ENCODE measurements at regions not wholly inside any gene's neighbourhood (a gene's known extent, or its start where the extent isn't known, plus 50 kb on each side); places are given as distances from the start of the nearest gene placed in this dataset.

DNA sequence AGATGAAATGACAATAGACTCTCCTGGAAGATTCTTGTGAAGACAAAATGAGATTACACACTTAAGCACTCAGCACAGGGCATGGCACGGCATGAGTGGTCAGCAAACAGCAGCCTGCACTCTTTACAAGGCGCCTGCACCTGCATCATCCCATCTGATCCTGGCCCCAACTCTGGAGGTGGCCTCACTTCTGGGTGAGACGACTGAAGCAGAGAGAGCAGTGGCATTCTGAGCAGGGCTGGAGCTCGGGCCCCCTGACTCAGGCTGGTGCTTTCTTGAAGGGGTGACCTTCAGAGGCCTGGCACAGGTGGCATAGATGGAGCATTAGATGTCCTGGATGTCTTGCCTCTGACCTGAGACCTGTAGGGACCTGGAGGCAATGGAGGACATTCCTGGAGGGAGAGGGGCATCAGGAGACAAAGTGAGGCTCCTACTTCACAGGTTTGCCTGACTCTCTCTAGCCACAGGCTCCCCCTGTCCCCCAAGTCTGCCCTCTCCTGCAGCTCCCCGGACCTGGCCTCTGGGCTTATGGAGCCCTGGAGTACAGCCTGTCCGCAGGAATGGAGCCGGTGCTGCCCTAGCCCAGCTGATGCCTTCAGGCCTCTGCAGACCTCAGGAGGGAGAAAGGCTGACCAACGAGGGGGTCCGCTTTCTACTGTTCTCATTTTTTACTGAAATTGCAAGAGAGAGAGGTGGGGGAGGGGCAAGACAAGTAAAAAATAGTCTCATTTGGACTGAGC, 65.5 kb upstream of the THY1 start:
- DNase-seq: no peak

DNA sequence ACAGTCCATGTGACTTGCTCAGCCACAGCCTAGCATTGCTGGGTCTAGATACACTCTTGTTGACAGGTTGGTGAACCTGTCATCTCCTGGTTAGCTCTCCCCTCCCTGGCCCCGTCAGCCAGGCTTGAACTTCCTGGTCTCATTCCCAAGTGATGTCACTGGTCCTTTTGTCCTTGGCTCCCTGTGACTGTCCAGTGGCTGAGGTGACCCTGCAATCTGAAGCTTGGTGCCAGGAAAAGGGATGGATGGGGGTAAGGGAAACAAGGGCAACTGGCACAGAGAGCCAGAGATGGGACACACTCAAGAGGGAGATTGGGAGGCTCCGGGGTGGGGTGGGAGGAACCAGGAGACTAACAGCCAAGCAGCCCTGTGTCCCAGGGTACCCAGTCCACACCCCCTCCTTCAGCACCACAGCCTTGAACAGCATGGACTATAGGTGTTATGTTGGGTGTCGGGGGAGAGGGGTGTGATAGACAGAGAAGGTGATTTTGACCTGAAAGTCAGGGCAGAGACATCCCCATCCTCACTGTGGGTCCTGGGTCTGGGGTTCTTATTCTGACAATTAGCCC, 63.8 kb upstream of the THY1 start:
- DNase-seq: no peak

- DNase-seq: no peak
Measured at GRCh38 chr11:119486016-119486415, 63.0 kb upstream of the THY1 start.

- no peak for DNase-seq
Measured at GRCh38 chr11:119484741-119485605, 62.0 kb upstream of the THY1 start.

GRCh38 chr11:119483881-119484371, 61.0 kb upstream of the THY1 start:
- no peak for DNase-seq

GRCh38 chr11:119483341-119483880, 60.4 kb upstream of the THY1 start:
- no peak for DNase-seq

DNA sequence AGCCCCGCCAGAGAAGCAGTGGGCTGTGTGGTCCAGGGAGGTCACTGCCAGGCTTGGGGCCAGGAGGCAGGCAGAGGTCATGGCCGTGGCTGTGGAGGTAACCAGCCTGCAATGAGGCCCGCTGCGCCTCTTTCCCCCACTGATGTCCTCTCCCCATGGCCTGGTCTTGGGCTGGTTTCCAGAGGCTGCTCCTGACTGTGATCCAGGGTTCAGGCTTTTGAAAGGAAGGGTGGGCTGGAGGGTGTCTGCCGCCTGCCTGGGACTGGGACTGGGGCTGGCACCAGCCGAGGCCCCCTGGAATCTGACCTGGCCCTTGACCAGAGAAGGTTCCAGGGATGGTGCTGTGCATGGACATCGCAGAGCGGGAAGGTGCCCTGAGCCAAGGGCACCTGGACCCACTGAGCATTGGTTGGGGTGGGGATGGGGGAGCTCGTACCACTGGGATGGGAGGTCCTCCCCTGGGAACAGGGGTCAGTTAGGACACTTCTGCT, 59.6 kb upstream of the THY1 start:
- DNase-seq: no peak

DNA sequence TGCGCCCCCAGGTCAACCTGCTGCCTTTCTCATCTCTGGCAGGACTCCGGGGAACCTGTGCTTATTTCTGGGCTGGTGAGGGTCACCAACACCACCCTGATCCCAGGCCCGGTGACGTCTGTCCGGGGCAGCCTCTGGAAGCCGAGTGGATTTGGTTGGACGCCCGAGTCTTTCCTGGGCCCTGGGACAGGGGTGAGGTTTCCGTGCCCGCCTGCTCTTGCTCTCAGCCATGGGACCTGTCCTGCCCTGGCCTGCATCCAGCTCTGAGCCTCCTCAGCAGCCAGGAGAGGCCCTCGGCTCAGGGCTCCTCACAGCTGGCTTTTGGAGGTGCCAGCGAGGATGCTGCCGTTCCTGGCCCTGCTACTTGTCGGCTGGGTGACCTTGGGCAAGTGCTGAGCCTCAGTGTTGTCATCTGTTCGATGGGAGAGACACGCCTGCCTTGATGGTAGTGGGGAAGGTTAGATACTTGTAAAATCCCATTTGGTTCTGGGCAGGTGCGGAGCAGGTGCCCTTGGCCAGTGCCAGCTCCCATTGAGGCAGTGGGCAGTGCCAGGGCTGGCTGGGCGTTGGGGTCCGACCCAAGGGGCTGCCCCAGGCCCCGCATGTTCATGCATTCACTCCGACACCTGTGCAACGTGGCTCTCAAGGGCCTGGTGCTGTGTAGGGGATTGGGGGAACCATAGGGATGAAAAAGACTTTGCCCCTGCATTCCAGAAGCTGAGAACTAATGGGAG, 58.9 kb upstream of the THY1 start:
- no peak for DNase-seq

- DNase-seq: peak; percentile 36
Measured at GRCh38 chr11:119481021-119481666, 58.2 kb upstream of the THY1 start.

GRCh38 chr11:119480380-119481020, 57.5 kb upstream of the THY1 start:
- DNase-seq: no peak

GRCh38 chr11:119479685-119480275, 56.8 kb upstream of the THY1 start:
- no peak for DNase-seq

GRCh38 chr11:119478711-119479285, 55.8 kb upstream of the THY1 start:
- no peak for DNase-seq

DNA sequence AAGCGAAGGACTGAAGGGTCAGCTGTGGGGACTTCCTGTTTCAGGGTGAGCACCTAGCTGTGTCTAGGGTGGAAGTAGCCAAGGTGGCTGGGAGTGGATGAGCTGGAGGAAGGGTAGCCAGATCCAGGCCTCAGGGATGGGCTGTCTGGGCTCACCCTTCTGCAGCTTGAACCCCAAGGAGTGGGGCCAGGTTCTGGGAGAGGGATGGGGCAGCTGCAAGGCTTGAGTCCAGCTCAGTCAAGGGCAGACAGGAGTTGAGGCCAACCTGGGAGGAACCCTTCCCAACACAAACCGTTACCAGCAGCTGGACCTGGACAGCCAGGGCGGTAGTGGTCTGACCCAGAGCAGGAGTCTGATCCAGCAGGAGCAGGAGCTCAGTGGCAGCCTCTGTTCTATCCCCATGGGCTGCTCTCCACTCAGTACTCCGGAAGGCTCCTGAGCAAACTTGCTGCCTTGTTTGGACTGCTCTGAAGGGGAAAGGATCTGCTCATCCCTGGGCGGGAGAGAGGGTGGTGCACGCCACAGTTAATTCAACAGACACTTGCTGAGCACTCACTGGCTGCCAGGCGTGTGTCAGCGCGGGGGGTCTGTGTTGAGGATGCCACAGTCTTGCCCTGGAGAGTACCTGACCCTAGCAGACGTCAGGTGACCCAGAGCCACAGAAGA, 53.8 kb upstream of the THY1 start:
- DNase-seq: no peak

GRCh38 chr11:119476038-119476437, 53.1 kb upstream of the THY1 start:
- no peak for DNase-seq

- DNase-seq: no peak
Measured at GRCh38 chr11:119474682-119475596, 52.0 kb upstream of the THY1 start.

DNA sequence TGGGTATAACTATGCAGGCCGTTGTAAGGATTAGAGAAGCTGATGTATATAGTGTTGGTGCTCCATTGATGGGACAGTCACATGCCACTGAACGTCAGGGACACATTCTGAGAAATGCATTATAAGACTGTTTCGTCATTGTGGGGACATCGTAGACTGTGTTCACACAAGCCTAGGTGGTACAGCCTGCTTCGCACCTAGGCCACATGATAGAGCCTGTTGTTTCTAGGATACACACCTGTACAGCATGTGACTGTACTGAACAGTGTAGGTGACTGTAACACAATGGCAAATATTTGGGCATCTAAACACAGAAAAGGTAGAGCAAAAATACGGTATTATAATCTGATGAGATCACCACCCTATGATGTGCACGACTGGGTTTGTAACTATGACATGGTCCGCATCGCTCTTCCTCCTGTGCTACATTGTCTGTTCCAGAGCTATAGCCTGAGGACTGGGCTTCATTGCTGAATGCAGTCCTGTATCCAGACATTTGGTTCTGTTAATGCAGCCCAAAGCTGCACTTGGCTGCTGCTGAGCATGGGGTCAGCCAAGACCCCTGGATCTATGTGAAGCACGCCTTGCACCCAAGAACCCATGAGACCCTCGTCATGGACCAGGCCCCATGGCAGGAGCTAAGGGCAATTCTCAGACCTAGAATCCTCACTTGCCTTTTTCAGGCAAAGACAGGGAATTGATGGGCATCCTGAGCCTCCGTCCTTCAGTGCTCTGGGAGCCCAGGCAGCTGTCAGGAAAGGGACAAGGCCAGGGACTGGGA, 51.1 kb upstream of the THY1 start:
- DNase-seq: no peak

DNA sequence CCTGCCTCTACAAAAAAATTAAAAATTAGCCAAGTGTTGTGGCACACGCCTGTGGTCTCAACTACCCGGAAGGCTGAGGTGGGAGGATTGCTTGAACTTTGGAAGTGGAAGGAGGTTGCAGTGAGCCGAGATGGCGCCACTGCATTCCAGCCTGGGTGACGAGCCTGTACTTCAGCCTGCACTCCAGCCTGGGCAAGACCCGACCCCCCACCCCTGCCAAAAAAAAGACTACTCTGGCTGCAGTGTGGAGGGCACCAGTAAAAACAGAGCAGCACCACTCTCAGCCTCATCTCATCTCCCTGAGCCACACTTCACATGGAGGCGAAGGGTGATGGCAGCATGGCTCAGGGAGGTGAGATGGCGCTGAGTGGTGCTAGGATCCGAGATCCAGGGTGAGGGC, 50.3 kb upstream of the THY1 start:
- no peak for DNase-seq

GRCh38 chr11:119472856-119473222, 49.9 kb upstream of the THY1 start:
- DNase-seq: no peak

All from NCI-H510A (cell line).